ENCODE measurements at regions not wholly inside any gene's neighbourhood (a gene's known extent, or its start where the extent isn't known, plus 50 kb on each side); places are given as distances from the start of the nearest gene placed in this dataset.

- TF ChIP-seq EP300 (IDR thresholded peaks at IDR 0.05; ENCODE audit: borderline replicate concordance in 1 of 2, low read depth in 1 of 2, low read length in 1 of 2) (no peak), GABPA (IDR thresholded peaks at IDR 0.05; ENCODE audit: low read depth) (no peak), CTCF (IDR thresholded peaks at IDR 0.05) (no peak), RFX5 (IDR thresholded peaks at IDR 0.05; ENCODE audit: low read length) (no peak), FOXJ3 (CRISPR knock-in tag; IDR thresholded peaks at IDR 0.05) (no peak), USF1 (IDR thresholded peaks at IDR 0.05; ENCODE audit: borderline replicate concordance, low read depth) (no peak), REST (IDR thresholded peaks at IDR 0.05; ENCODE audit: low read depth, low read length) (no peak), RAD21 (IDR thresholded peaks at IDR 0.05; ENCODE audit: low read length) (no peak), POLR2AphosphoS5 (IDR thresholded peaks at IDR 0.05; ENCODE audit: low read depth, low read length) (no peak), TEAD4 (IDR thresholded peaks at IDR 0.05; ENCODE audit: borderline replicate concordance, insufficient read depth) (no peak)
Observed at GRCh38 chr10:113228530-113228929, 278.5 kb downstream of the TCF7L2 start.
